Umbilical cord (tissue), 1 donor: ENCODE measurements at regions not wholly inside any gene's neighbourhood (a gene's known extent, or its start where the extent isn't known, plus 50 kb on each side); places are given as distances from the start of the nearest gene placed in this dataset.

Experiments used
- DNase-seq: peaks from one replicate; pipeline ENCODE4 v3.0.0-alpha.2; 2015; ENCODE audit warnings: low spot score

DNA sequence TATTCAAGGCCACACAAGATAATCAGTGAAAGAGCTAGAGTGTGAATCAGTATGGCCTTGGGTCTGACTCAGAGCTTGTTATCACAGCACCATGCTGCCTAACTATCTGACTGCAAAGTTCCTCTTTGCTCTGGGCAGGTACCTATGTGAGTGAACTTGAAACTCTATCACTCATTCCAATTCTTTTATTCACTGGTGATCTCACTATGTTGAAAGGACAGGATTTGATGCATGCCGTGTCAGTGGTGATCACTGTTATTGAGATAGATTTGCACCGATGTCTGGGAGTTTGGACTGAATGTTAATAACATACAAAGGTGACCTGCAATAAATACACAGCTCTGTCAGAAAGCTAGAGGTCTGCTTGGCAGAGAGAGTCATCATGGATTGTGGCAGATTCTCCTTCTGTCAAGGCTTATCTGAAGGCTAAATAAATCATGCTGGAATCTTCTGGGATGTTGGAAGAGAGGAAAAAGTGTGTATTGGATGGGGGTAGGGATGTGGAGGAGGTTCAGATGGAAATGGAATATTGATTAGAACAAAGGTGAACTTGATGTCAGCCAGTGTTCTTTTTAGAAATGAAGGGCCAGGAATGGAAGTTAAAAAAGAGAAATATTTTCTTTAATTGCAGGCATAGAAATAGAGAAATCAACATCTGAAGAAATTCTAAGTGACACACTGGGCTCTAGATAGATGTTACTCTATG lies 91.8 kb upstream of the TNC start:
- no peak for DNase-seq

DNA sequence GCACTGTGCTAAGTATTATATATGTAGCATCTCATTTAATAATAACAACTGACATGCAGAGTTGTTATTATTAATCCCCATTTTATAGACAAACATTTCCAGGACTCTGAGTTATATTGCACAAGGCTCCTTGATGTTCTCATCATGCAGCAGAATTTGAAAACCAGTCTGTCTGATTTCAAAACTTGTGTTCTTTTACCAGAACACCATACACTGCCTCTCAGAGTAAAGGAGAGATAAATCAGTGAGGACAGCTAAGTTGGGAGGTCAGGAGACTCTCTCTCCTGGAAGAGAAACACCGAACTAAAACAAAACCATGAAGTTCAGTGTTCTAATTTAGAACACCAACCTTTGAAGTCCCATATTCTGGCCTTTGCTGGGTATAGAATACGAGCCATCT lies 92.7 kb upstream of the TNC start:
- DNase-seq = no peak

DNA sequence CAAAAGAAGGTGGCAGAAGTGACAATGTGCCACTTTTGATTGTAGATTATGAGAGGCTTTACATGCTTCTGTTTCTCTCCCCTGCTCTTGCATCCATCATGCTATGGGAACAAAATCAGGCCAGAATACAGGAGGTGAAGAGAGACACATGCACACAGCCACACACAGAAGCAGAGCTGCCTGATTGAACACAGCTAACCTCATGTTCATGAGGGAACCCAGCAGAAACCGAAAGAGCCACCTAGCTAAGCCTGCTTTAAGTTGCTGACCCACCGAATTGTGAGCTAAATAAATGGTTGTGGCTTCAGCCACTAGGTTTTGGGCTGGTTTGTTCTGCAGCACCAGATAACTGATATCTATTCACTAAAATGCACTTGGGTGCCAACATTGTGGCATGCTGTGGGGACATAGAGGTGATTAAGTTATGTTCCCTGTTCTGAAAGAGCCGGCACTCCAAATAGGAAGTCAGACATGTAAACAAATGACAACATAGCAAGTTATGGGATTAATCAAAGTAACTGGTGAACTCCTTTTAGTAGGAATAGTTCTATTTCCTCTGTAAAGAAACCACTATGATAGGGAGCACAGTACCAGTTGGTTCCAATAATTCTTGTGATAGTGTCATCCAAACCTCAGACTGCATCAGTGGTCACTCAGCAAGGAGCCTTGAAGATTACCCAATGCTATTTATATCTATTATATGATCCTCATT lies 93.6 kb upstream of the TNC start:
- peak; percentile 59 for DNase-seq

DNA sequence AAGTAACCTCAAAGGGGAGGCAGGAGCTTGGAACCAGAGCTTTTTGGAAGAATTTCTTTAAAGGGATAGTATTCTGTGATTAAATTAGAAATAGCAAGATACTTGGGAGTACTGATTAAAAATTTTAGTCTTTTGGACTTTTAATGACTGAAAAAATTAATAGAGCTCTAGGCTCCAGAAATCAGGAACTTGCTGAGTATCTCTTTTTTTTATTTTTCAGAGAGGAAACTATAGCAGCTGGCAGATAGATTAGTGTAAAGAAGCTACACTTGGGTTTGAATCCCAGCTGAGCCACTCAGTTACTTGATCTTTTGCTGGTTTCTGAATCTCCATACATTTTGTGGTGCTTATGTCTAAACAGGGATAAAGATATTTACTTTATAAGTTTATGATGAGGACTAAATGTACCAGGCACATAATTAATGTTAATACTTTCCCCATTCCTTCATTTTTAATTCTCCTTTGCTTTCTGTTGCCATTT lies 94.2 kb upstream of the TNC start:
- peak; percentile 69 for DNase-seq

DNA sequence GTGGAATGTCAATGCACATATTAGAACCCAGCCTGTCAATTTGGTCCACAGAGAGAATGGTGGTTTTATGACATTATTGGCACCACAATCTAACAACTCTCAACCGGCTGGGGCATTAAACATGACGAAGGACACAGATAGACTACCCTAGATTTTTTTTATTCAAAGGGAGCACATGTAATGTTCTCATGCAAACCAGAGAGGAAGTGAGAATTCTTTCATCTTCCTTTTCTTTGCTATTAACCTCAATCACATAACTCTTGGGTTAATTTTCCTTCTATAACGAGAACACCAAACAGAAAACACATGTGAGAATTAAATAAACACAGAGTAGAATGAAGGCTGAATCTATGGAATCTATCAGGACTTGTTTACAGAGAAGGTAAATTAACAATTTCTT lies 94.9 kb upstream of the TNC start:
- DNase-seq = no peak

DNA sequence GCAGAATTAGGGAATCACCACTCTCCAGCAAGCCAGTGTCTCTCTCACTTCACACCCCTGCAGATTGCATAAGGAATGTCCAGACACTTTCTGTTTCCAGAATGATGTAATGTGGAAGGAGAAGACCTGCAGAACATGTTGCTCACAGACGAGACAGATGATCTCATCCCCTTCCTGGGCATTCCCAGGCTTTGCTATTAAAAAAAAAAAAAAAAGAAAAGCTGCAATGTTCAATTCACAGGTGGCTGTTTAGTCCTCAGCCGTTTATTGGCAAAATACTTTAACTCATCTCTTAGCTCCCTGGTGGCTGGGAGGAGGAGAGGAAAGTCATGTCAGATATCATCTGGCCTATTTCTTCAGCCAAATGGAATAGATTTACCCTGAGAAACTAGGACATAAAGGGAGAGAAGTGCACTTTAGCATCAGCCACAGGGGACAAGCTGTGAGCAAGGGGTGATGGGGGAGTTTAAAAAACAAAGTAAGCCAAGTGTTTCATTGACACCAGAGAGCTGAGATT lies 95.9 kb upstream of the TNC start:
- peak; percentile 86 for DNase-seq

DNA sequence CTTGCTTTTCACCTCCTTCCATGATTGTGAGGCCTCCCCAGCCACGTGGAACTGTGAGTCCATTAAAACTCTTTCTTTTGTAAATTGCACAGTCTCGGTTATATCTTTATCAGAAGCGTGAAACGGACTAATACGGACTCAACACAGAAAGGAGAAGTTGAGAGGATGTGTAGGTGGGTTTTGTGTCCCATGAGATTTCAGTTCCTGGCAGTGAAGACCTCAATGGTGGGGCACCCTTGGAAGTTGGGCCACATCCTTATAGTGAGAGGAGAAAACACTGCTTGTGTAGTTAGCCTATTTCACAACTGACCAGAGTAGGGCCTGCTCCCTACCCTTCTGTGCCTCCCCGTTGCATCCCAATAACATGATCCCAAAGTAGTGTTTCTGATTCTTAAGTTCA lies 98.9 kb upstream of the TNC start:
- no peak for DNase-seq

DNA sequence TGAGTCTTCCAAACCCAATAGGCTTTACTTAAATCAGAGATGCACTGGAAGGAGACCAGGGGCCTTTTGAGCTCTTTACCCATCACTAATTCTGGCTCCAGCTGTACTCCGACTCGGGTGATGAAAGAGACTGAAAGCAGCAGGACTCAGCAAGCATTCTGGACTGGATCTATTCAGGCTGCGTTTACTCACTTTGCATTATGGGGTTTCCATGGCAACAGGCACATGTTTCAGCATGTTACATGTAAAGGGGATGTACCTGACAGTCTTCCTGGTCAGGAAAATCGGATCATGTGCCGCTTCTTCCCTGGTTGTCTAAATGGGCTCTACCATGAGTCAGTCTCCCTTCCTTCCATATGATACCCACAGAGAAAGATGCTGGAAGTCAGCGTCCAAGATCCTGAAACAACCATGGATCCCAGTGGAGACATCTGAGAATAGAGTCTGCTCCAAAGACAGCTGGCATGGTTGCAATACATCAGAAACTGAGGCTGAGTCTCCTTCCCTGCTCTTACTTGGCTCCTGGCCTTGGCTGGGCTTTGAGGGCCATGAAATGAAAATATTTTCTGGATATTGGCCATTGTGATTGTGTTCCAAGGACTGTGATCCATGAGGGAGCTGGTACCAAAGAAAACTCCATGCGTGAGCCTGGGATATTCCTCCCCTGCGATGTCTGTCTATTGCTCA lies 102.5 kb upstream of the TNC start:
- DNase-seq = peak; percentile 50

DNA sequence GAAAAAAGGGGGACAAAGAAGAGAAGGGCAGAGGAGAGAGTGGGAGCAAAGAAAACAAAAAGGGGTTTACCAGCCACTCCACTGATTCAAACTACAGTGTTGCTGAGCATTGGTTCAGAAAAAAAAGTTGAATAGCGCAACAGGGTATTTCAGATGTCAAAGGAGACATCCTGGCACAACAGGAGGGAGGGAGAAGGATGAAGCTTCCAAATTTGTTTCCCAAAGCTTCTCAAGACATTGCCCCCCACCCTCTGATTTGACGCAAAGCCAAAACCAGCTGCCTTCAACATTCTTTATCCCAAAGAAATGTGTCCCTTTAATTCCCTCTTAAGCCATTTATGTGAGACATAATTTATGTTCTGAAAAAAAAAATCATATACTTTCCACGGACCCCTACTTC lies 105.5 kb upstream of the TNC start:
- no peak for DNase-seq

DNA sequence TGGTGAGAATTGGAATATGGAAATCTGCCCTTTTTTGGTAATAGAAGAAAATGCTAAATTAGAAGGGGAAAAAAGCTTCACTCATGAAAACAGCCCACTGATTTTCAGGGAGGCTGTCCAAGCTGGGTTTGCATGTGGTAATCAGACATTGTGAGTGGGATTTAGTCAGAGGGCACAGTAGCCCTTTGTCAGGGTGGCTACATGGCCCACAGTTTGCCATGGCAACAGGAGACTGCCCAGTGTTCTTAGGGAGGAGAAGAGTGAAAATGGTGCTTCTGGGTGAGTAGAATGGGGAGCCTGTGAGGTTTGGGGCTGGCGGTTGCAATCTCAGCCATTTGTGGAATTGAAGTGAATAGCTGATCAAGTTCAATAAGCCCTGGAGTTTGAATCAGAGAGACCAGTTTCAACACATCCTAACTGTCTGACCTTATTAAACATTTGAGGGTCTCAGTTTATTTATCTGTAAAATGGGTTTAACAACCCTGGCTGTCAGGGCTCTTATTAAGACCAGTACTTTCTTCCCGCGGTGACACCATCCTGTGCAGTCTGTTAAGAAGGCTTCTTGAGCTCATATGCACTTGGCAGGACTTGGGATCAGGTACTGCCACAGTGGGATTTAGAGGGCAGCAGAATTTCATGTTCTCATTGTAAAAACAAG lies 107.6 kb upstream of the TNC start:
- DNase-seq = no peak

DNA sequence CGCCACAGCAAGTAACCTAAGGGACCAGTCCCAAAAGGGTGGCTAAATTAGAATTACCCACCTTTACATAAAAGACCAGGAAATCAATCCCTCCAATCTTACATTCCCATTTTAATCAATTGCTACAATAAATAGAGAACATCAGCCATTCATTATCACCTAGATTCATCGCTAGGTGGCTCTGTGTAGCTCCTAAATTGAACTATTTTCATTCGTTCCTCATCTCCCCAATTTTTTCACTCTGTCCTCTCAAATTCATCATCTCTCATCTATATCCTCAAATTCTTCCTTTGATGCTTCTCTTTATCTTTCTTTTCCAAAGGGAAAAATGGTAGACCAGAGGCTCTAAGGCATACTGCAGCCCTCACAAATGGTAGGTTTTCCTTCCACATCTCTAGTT lies 108.2 kb upstream of the TNC start:
- DNase-seq = no peak

DNA sequence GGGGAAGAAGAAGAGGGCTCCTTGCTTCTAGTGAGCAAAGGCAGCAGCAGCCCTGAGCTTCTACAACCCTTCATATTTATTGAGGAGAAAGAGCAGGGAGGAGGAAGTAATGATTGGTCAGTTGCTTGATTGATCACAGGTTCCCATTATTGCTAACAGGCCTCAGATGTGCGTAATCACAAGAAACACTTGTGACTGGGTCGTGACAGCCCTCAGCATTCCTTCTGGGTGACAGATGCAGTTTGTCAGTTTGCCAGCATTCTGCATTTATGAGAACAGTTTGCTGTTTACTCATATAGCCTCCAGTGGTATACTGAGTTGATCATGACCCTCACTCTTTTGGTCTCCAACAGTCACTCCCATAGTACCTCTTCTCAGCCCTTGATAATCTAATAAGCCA lies 111.5 kb upstream of the TNC start:
- DNase-seq = no peak

DNA sequence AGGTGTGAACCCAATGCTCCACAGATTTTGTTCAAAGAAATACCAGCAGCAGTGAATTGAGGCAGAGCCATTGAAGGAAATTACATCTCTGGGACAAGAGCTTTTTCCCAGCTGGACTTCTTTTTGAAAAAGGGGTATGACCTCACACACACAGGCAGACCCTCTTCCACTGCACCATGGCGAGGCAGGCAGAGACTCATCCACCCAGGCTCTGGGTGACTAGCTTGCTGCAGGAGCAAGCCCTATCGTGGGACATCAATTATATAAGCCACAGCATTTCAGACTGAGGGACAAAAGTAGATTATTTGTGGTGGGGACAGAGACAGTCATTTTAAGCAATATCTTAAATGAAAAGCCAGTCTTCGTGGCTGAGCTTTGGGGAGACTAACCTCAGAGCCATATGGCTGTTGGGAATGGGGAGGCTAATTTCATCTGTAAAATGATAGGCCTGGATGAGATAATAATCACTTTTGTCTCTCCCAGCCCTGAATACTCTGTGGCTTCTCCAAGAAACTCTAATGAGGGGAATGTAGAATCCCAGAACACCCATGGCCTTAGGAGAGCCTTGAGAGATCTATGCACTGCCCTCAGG lies 113.1 kb upstream of the TNC start:
- no peak for DNase-seq

DNA sequence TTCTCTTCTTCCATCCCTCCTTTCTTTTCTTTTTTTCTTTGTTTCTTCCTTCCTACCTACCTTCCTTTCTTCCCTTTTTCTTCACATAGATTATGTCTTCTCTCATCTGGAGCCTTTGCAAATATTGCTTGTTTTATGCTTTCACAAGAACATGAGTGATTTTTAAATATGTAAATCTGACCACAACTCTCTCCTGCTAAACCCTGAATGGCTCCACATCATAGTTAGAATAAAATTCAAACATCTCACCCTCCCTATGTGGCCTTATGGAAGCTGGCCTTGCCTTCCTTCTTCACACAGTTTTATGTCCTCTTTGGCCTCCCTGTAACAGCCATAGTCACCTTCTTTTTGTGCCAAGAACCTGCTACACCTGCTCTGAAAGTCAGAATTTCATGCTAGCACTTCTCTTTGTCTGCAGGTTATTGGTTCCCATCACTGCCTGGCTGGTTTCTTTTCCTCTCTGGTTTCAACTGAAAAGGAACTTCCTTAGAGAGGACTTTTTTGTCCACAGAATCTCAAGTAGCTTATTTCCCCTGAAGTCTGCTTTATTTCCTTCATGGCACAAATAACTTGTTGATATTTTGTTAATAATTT lies 114.3 kb upstream of the TNC start:
- DNase-seq = no peak

DNA sequence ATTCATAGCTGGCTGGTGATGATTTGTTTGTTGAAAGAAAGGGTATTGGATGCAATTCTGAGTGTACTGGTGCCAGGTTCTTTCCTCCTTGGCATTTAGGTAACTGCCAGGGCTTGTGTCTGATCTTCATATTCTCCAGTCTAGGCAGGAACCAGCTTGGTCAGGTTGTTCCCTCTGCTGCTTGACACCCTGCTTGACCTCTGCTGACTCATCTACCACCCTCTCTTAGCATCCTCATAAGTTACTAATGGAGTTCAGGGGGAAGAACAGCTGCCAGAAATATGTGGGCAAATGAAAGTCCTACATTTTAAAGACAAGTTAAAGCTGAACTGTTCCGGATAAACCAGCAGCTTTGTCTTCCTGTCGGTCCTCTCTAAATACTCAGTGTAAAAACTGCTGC lies 116.1 kb upstream of the TNC start:
- DNase-seq = peak; percentile 51

DNA sequence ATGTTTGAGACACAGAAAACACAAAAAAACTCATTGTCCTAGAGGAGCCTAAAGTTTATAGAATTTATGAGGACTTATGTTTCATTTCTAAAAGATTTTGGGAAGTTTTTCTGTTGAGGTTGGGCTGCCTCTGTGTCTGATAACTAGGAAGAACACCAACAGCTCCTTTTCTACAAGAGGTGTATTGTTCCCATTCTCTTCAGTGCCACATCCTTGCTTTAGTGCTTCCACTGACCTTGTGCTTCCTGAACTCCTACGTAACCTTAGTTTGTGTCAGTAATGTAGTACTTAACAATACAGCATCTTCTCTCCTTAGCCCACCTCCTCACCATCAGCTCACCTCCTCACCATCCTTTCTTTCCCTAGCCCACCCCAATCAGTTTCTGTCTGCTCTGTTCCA lies 117.3 kb upstream of the TNC start:
- DNase-seq = no peak

DNA sequence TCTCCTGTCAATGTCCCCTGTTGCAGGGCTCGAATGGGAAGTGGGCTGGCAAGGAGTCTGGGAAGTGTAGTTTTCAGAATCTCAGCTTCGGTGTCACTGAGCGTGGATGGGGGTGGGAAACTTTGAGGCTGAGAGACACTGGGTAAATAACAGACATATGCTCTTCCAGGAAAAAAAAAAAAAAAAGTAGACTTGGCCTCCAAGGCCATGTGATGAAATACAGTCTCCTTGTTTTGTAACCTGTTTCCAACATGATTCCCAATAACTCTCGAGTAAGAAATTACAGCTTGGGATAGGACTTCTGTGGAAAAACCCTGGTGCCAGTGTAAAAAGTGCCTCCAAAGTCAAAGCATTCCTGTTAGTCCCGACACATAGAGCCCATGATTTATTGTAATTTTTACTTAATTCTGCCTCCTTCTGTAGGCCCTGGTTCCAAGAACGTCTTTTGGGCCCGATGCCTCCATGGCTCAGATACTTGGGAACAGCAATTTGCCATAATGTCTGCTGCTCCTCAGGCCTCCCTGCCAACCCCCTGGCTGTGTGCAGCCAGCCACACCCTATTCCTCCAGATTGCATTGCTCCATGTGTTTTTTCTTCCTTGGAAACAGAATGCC lies 119.5 kb upstream of the TNC start:
- DNase-seq = no peak

DNA sequence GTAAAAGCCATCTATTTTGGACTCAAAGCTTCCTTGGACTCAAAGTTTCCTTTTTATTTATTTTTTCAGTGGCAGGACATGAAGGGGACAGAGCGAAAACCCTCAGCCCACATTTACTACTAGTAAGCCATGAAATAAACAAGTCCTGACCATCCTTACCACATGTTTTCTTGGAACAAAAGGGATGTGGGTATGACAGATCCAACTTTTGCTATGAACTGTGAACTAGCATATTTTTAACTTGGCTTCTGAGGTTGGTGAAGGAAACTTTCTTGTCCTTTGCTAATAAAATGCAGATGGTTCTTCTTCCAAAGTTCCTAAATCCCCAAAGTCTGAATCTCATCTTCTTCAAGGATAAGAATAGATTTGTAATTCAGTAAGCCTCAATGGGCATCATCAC lies 122.7 kb upstream of the TNC start:
- no peak for DNase-seq

DNA sequence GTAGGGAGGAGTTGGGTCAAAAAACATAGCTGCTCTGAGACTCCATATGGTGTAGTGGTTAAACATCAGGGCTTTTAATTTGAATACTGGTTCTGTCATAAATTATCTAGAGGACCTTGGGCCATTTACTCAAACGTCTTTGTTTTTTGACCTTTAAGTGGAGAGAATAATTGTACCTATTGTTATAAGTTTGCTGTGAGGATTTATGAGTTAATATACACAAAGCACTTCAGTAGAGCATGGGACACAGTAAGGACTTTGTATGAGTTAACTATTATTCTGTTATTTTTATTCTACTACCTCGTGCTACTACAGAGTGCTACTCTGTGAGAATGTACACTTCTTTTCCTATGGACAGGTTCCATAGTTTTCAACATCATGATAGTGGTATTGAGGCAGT lies 123.7 kb upstream of the TNC start:
- no peak for DNase-seq

DNA sequence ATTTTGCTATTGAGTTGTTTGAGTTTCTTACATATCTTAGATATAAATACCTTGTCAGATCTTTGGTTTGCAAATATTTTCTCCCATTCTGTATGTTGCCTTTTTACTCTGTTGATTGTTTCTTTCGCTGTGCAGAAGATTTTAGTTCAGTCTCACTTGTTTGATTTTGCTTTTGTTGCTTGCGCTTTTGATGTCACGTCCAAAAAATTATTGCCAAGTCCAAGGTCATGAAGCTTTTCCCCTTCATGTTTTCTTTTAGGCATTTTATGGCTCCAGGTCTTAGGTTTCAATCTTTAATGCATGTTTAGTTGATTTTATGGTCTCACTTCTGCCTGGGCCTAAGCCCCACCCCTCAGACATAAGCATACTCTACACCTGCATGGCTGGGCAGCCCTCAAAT lies 131.5 kb upstream of the TNC start:
- DNase-seq = no peak

DNA sequence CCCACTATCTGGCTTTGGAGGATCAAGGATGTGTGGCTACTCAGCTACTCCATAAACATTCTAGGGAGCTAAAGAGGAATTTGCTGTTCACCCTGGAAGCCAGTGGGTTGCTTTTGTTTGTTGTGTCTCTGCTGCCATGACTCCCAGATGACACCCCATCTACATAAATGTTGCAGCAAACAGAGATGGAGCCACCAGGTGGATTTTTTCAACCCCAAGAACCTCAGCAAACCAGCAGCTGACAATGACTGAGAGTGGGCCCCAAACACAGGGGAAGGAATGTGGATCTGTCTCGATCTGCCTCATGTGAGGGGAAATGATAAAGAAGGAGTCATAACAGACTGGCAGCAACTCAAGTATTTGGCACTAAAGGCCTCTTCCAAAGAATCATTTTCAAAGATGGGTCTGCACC lies 132.7 kb upstream of the TNC start:
- DNase-seq = peak; percentile 90
